Immature natural killer cell (primary cell): ENCODE measurements at regions not wholly inside any gene's neighbourhood (a gene's known extent, or its start where the extent isn't known, plus 50 kb on each side); places are given as distances from the start of the nearest gene placed in this dataset.
"Not testable (repeated sequence)": the region's sequence is repeated elsewhere in the genome, so short reads cannot be mapped to it uniquely, and the experiment has no call there.

Experiments used
- DNase-seq, 3 donors: peaks; one replicate each; pipeline ENCODE4 v3.0.0; 2022; ENCODE audit warnings: mixed read lengths in 1 of 3
- H3K27ac Mint-ChIP-seq, 6 donors: one replicate each; pipeline ENCODE4 v1.8.0; 2020; ENCODE audit warnings: mixed read lengths in 6 of 6, mild to moderate bottlenecking in 5 of 6, inconsistent platforms in 4 of 6, moderate library complexity in 3 of 6
- H3K27me3 Mint-ChIP-seq, 3 donors: one replicate each; pipeline ENCODE4 v1.8.0; 2020 to 2021; ENCODE audit warnings: low read depth in 3 of 3, mild to moderate bottlenecking in 3 of 3, mixed read lengths in 3 of 3, moderate library complexity in 3 of 3, inconsistent platforms in 1 of 3
- H3K36me3 Mint-ChIP-seq, 3 donors: one replicate each; pipeline ENCODE4 v1.8.0; 2020; ENCODE audit warnings: mixed read lengths in 3 of 3, inconsistent platforms in 2 of 3, mild to moderate bottlenecking in 2 of 3
- H3K4me1 Mint-ChIP-seq, 2 donors: one replicate each; pipeline ENCODE4 v1.8.0; 2020; ENCODE audit warnings: inconsistent platforms in 2 of 2, mild to moderate bottlenecking in 2 of 2, mixed read lengths in 2 of 2, moderate library complexity in 1 of 2
- H3K4me3 Mint-ChIP-seq, 5 donors: one replicate each; pipeline ENCODE4 v1.8.0; 2020; ENCODE audit warnings: mild to moderate bottlenecking in 5 of 5, mixed read lengths in 5 of 5, inconsistent platforms in 3 of 5, moderate library complexity in 3 of 5
- H3K9me3 Mint-ChIP-seq, 6 donors: one replicate each; pipeline ENCODE4 v1.8.0; 2020; ENCODE audit warnings: mild to moderate bottlenecking in 6 of 6, mixed read lengths in 6 of 6, inconsistent platforms in 4 of 6, moderate library complexity in 3 of 6

- no peaks in the 10 kb centered on the region for H3K9me3 Mint-ChIP-seq
- peaks cover 0 to 3% (median 0%) of the 10 kb centered on the region in 3 donors for H3K36me3 Mint-ChIP-seq
- peaks cover 31 to 34% of the 10 kb centered on the region in 2 donors for H3K4me1 Mint-ChIP-seq
- peaks cover 0 to 5% (median 0%) of the 10 kb centered on the region in 3 donors for H3K27me3 Mint-ChIP-seq
- no peak overlapping the region for H3K4me3 Mint-ChIP-seq
- H3K27ac Mint-ChIP-seq = no peak overlapping the region
- DNase-seq = no peak
These were observed 170.5 kb upstream of the KLF6 start for GRCh38 chr10:3955493-3955892.

DNA sequence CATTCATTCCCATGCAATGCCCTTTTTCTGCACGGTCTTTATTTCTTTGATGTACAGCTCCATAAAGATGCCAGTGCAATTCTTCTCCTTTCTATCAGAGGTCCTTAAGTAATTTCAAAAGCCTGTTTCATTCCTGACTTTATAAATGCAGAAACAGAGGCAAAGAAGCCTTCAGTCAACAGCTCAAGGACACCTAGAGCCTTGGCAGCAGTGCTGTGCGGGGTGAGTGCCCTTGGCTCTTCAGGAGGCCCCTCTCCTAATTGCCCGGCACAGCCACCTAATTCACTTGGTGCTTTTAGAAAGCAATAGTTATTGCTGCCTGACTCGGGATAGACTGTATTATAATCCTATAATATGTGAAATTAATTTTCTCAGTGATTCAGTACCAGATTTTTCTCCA, 169.6 kb upstream of the KLF6 start:
- Mint-ChIP-seq H3K4me3 (no peak overlapping the region), H3K27me3 (peaks cover 0 to 4% (median 0%) of the 10 kb centered on the region in 3 donors), H3K4me1 (peaks cover 31 to 34% of the 10 kb centered on the region in 2 donors), H3K27ac (no peak overlapping the region), H3K36me3 (peaks cover 0 to 3% (median 0%) of the 10 kb centered on the region in 3 donors), H3K9me3 (no peaks in the 10 kb centered on the region)
- no peak for DNase-seq

DNA sequence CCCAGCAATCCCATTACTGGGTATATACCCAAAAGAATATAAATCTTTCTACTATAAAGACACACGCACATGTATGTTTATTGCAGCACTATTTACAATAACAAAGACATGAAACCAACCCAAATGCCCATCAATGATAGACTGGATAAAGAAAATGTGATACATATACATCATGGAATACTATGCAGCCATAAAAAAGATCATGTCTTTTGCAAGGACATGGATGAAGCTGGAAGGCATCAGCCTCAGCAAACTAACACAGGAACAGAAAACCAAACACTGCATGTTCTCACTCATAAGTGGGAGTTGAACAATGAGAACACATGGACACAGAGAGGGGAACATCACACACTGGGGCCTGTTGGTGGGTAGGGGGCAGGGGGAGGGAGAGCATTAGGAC, 169.0 kb upstream of the KLF6 start:
- not testable (repeated sequence) for DNase-seq, H3K4me3 Mint-ChIP-seq, H3K36me3 Mint-ChIP-seq, H3K27me3 Mint-ChIP-seq, H3K9me3 Mint-ChIP-seq
- peak overlapping the region in 1 of 6 donors; percentile 48 for H3K27ac Mint-ChIP-seq
- peaks cover 33 to 36% of the 10 kb centered on the region in 2 donors for H3K4me1 Mint-ChIP-seq

GRCh38 chr10:3951993-3952392, 167.0 kb upstream of the KLF6 start:
- Mint-ChIP-seq H3K9me3 (no peaks in the 10 kb centered on the region), H3K27ac (peak overlapping the region in 1 of 6 donors; percentile 6), H3K4me1 (peaks cover 49 to 53% of the 10 kb centered on the region in 2 donors), H3K36me3 (peaks cover 0 to 3% (median 0%) of the 10 kb centered on the region in 3 donors), H3K4me3 (no peak overlapping the region), H3K27me3 (peaks cover 4 to 15% (median 9%) of the 10 kb centered on the region in 3 donors)
- DNase-seq = no peak

DNA sequence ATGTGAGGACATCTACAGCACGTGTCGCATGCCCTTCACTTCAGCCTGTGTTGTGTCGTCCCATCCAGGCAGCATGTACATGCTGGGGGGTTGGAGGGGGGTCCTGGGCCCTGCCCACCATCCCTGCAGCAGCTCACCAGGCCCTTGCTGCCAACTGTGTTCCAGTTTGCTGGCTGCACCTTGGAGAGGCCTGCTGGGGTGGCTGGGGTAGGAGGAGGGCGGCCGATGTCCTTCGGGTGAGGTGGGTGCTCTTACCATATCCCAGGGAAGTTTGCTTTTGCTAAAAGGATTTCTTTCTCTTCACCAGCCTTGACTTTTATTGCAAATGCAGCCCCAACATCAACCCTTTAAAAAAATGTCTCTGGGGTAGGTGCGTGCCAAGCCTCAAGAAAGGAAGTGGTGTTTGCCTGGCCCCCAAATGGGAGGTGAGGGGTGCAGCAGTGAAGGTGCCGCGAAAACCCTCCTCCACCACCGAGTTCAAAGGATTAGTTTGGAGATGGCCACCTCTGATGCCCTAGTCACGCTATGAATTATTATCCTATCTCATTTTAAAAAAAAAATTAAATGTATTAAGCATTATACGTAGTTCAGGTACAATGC, 165.8 kb upstream of the KLF6 start:
- peak overlapping the region; percentile 57 to 85 (median 78) for H3K27ac Mint-ChIP-seq
- no peaks in the 10 kb centered on the region for H3K9me3 Mint-ChIP-seq
- DNase-seq = peak; percentile 64 to 78 (median 76)
- peak overlapping the region; percentile 46 to 86 (median 53) for H3K4me3 Mint-ChIP-seq
- H3K27me3 Mint-ChIP-seq = peaks cover 6 to 16% (median 11%) of the 10 kb centered on the region in 3 donors
- peaks cover 62 to 65% of the 10 kb centered on the region in 2 donors for H3K4me1 Mint-ChIP-seq
- H3K36me3 Mint-ChIP-seq = peaks cover 0 to 3% (median 0%) of the 10 kb centered on the region in 3 donors

DNA sequence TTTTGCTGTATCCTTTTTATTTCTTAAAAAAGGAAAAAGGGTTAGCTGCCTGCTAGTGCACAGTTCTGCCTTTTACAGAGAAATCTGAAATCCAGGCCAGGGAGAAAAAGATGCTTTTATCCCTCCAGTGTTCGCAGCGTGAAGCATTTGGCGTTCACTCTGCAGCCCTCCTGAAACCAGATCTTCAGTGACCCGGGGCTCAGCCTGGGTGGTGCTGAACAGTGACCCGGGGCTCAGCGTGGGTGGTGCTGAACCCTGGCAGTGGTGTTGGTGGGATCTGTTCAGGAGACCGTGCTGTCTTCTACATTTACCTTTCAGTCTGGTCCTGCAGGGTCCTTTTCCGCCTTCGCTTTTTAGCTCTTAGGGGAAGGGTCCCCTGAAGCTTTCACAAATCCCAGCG, 164.7 kb upstream of the KLF6 start:
- peaks cover 0 to 3% (median 0%) of the 10 kb centered on the region in 3 donors for H3K36me3 Mint-ChIP-seq
- peak overlapping the region in 2 of 5 donors; percentile 62 to 86 for H3K4me3 Mint-ChIP-seq
- peaks cover 6 to 16% (median 11%) of the 10 kb centered on the region in 3 donors for H3K27me3 Mint-ChIP-seq
- no peaks in the 10 kb centered on the region for H3K9me3 Mint-ChIP-seq
- peaks cover 71 to 76% of the 10 kb centered on the region in 2 donors for H3K4me1 Mint-ChIP-seq
- DNase-seq = no peak
- peak overlapping the region in 2 of 6 donors; percentile 62 to 85 for H3K27ac Mint-ChIP-seq

GRCh38 chr10:3948843-3949242, 163.8 kb upstream of the KLF6 start:
- peak overlapping the region; percentile 62 to 86 (median 76) for H3K4me3 Mint-ChIP-seq
- DNase-seq = peak; percentile 77 to 87 (median 81)
- H3K27ac Mint-ChIP-seq = peak overlapping the region; percentile 75 to 97 (median 84)
- no peaks in the 10 kb centered on the region for H3K9me3 Mint-ChIP-seq
- peaks cover 73 to 77% of the 10 kb centered on the region in 2 donors for H3K4me1 Mint-ChIP-seq
- H3K27me3 Mint-ChIP-seq = peaks cover 7 to 16% (median 11%) of the 10 kb centered on the region in 3 donors
- peaks cover 0 to 3% (median 0%) of the 10 kb centered on the region in 3 donors for H3K36me3 Mint-ChIP-seq

GRCh38 chr10:3946234-3947229, 161.5 kb upstream of the KLF6 start:
- H3K4me1 Mint-ChIP-seq = peaks cover 72 to 82% of the 10 kb centered on the region in 2 donors

GRCh38 chr10:3945026-3945425, 160.0 kb upstream of the KLF6 start:
- Mint-ChIP-seq H3K4me1 (peaks cover 57 to 67% of the 10 kb centered on the region in 2 donors), H3K36me3 (no peaks in the 10 kb centered on the region), H3K27ac (peak overlapping the region; percentile 24 to 82 (median 74))

More at GRCh38 chr10:3946234-3947229, 161.5 kb upstream of the KLF6 start:
- Mint-ChIP-seq H3K9me3 (no peaks in the 10 kb centered on the region), H3K4me3 (peak overlapping the region; percentile 41 to 78 (median 66)), H3K27ac (peak overlapping the region; percentile 69 to 93 (median 90)), H3K36me3 (no peaks in the 10 kb centered on the region), H3K27me3 (peaks cover 7 to 16% (median 11%) of the 10 kb centered on the region in 3 donors)
- no peak for DNase-seq

GRCh38 chr10:3944591-3944990, 159.6 kb upstream of the KLF6 start:
- Mint-ChIP-seq H3K27ac (peak overlapping the region; percentile 24 to 82 (median 74)), H3K9me3 (no peaks in the 10 kb centered on the region), H3K36me3 (no peaks in the 10 kb centered on the region), H3K4me1 (peaks cover 53 to 62% of the 10 kb centered on the region in 2 donors), H3K4me3 (peak overlapping the region in 2 of 5 donors; percentile 50 to 67), H3K27me3 (peaks cover 11 to 14% (median 11%) of the 10 kb centered on the region in 3 donors)
- DNase-seq = no peak

More at GRCh38 chr10:3945026-3945425, 160.0 kb upstream of the KLF6 start:
- Mint-ChIP-seq H3K4me3 (peak overlapping the region in 3 of 5 donors; percentile 50 to 67 (median 65)), H3K9me3 (no peaks in the 10 kb centered on the region), H3K27me3 (peaks cover 11 to 14% (median 11%) of the 10 kb centered on the region in 3 donors)
- DNase-seq = no peak

DNA sequence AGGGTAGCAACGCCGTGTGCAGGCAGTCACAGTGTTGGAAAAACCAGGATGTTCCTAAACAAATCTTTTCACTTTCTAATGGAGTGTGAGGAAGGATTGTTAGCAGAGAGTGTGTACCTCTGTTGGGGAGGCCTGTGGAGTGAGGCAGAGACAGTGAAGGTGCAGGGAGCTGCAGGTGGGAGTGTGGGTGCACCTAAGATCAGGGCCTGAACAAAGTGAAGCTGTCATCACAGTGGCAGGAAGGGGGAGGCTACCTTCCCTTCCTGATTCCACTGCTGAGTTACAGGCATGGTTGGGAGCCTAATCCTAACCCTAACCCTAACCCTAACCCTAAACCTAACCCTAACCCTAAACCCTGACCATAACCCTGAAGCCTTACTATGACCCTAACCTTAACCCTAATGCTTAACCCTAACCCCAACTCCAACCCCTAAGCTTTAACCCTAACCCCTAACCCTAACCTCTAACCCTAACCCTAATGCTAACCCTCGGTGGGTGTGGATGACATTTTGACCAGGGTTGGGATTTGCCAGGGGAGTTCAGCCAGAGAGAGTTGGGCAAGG, 158.8 kb upstream of the KLF6 start:
- Mint-ChIP-seq H3K27ac (peak overlapping the region in 4 of 6 donors; percentile 2 to 63 (median 27)), H3K4me1 (peaks cover 44 to 54% of the 10 kb centered on the region in 2 donors), H3K4me3 (peak overlapping the region in 2 of 5 donors; percentile 34 to 46), H3K9me3 (no peaks in the 10 kb centered on the region), H3K36me3 (peaks cover 0 to 3% (median 0%) of the 10 kb centered on the region in 3 donors), H3K27me3 (peaks cover 7 to 9% (median 7%) of the 10 kb centered on the region in 3 donors)
- DNase-seq = no peak

DNA sequence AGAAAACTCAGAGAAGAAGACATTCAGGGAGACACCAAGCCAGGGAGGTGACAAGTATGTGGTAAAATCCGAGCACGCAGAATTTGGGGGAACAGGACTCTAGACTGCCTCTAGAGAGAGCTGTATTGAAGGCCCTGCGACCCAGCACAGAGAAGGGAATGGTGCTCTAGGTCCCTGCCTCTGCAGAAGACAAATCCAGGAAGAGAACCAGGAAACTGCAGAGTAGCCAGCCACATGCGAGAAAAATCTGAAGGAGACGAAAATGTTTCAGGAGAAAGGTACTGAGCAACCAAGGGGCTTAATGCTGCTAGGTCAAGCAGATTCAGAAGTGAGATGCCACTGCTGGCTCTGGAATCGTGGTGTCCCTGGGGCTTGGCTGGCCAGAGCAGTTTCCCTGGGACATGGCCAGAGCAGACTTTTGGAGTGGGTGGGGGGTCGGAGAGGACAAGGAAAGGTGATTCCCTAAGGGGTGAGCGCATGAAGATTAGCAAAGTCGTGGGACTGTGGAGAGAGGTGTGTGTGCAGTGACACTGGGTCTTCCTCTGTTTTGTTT, 158.0 kb upstream of the KLF6 start:
- peaks cover 3 to 7% (median 4%) of the 10 kb centered on the region in 3 donors for H3K27me3 Mint-ChIP-seq
- no peak for DNase-seq
- H3K36me3 Mint-ChIP-seq = peaks cover 0 to 3% (median 0%) of the 10 kb centered on the region in 3 donors
- H3K27ac Mint-ChIP-seq = peak overlapping the region in 4 of 6 donors; percentile 18 to 36 (median 25)
- no peak overlapping the region for H3K4me3 Mint-ChIP-seq
- H3K9me3 Mint-ChIP-seq = no peaks in the 10 kb centered on the region
- peaks cover 38 to 47% of the 10 kb centered on the region in 2 donors for H3K4me1 Mint-ChIP-seq

GRCh38 chr10:3941676-3942075, 156.7 kb upstream of the KLF6 start:
- H3K27ac Mint-ChIP-seq = peak overlapping the region in 1 of 6 donors; percentile 36
- H3K9me3 Mint-ChIP-seq = no peaks in the 10 kb centered on the region
- peaks cover 0 to 3% (median 0%) of the 10 kb centered on the region in 3 donors for H3K36me3 Mint-ChIP-seq
- peaks cover 0 to 7% (median 2%) of the 10 kb centered on the region in 3 donors for H3K27me3 Mint-ChIP-seq
- no peak overlapping the region for H3K4me3 Mint-ChIP-seq
- no peak for DNase-seq
- peaks cover 26 to 33% of the 10 kb centered on the region in 2 donors for H3K4me1 Mint-ChIP-seq
